ENCODE measurements at regions not wholly inside any gene's neighbourhood (a gene's known extent, or its start where the extent isn't known, plus 50 kb on each side); places are given as distances from the start of the nearest gene placed in this dataset.

- DNase-seq, result no peak
Measured at GRCh38 chr14:87497301-87497700, 495.7 kb downstream of the GALC start.

- no peak for DNase-seq
Measured at GRCh38 chr14:87494010-87494409, 499.0 kb downstream of the GALC start.

- no peak for DNase-seq
Measured at GRCh38 chr14:87492561-87492960, 500.4 kb downstream of the GALC start.

- no peak for DNase-seq
Measured at GRCh38 chr14:87491816-87492215, 501.2 kb downstream of the GALC start.

GRCh38 chr14:87489196-87489819, 503.7 kb downstream of the GALC start:
- DNase-seq, result no peak

GRCh38 chr14:87483271-87484260, 509.4 kb downstream of the GALC start:
- DNase-seq, result no peak

GRCh38 chr14:87468531-87468930, 524.5 kb downstream of the GALC start:
- no peak for DNase-seq

- DNase-seq, result no peak
Measured at GRCh38 chr14:87467578-87467977, 525.4 kb downstream of the GALC start.

GRCh38 chr14:87465770-87466169, 527.2 kb downstream of the GALC start:
- DNase-seq, result no peak

GRCh38 chr14:87461704-87462103, 531.3 kb downstream of the GALC start:
- no peak for DNase-seq

- DNase-seq, result no peak
Measured at GRCh38 chr14:87457720-87458119, 535.3 kb downstream of the GALC start.

- no peak for DNase-seq
Measured at GRCh38 chr14:87450193-87450592, 542.8 kb downstream of the GALC start.

- DNase-seq, result no peak
Measured at GRCh38 chr14:87449016-87449415, 544.0 kb downstream of the GALC start.

GRCh38 chr14:87443787-87444186, 549.2 kb downstream of the GALC start:
- no peak for DNase-seq

- DNase-seq, result no peak
Measured at GRCh38 chr14:87443039-87443438, 549.9 kb downstream of the GALC start.

- no peak for DNase-seq
Measured at GRCh38 chr14:87437158-87437557, 555.8 kb downstream of the GALC start.

- no peak for DNase-seq
Measured at GRCh38 chr14:87434680-87435079, 558.3 kb downstream of the GALC start.

- no peak for DNase-seq
Measured at GRCh38 chr14:87434011-87434410, 559.0 kb downstream of the GALC start.

- no peak for DNase-seq
Measured at GRCh38 chr14:87432698-87433097, 560.3 kb downstream of the GALC start.

- no peak for DNase-seq
Measured at GRCh38 chr14:87430810-87431209, 562.2 kb downstream of the GALC start.

- no peak for DNase-seq
Measured at GRCh38 chr14:87430214-87430613, 562.8 kb downstream of the GALC start.

- no peak for DNase-seq
Measured at GRCh38 chr14:87419925-87420324, 573.1 kb downstream of the GALC start.

- no peak for DNase-seq
Measured at GRCh38 chr14:87411370-87411769, 581.6 kb downstream of the GALC start.

GRCh38 chr14:87409393-87409792, 583.6 kb downstream of the GALC start:
- no peak for DNase-seq
